KOPT-K1 (cell line): ENCODE measurements at regions not wholly inside any gene's neighbourhood (a gene's known extent, or its start where the extent isn't known, plus 50 kb on each side); places are given as distances from the start of the nearest gene placed in this dataset.

Experiments used
- H3K27ac ChIP-seq: fragments of 200-600 bp; sonication (generic); 2 replicates; pipeline ENCODE4 v1.5.1; 2016; ENCODE audit warnings: antibody characterized with exemption, mild to moderate bottlenecking, low read depth, low read length; ENCODE audit not compliant: poor library complexity, severe bottlenecking
- H3K36me3 ChIP-seq: fragments of 200-600 bp; sonication (generic); 2 replicates; pipeline ENCODE4 v1.5.1; 2017; ENCODE audit warnings: antibody characterized with exemption, mild to moderate bottlenecking, low read length, moderate library complexity; ENCODE audit not compliant: insufficient read depth
- H3K9me3 ChIP-seq: fragments of 200-600 bp; sonication (generic); 2 replicates; pipeline ENCODE4 v1.5.1; 2017; ENCODE audit warnings: antibody characterized with exemption, low read length, mild to moderate bottlenecking; ENCODE audit not compliant: insufficient read depth, poor library complexity, severe bottlenecking

GRCh38 chr2:147092266-147092665 lies 752.6 kb upstream of the ACVR2A start:
- H3K36me3 ChIP-seq, result no peaks in the 10 kb centered on the region
- H3K27ac ChIP-seq, result no peak overlapping the region
- no peaks in the 10 kb centered on the region for H3K9me3 ChIP-seq

DNA sequence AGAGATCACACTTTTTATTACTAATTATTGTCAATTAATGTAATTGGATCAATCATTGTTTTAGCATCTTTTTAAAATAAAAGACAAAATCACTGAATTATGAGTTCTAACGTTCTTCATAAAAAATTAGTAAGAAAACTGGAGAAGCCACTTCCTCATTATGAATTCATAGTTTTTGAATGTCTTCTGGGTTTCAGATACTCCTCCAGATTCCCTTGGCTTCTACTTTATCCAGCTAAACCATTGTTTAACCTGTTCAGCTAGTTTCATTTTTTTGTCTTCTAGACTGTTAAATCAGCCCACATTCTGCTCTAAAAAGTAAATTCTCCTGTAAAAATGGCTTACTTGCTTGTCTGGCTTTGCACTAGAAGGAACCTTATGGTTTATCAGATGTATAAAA lies 753.4 kb upstream of the ACVR2A start:
- Histone ChIP-seq H3K9me3 (no peaks in the 10 kb centered on the region), H3K36me3 (no peaks in the 10 kb centered on the region), H3K27ac (no peak overlapping the region)

- Histone ChIP-seq H3K9me3 (no peaks in the 10 kb centered on the region), H3K27ac (no peak overlapping the region), H3K36me3 (no peaks in the 10 kb centered on the region)
Observed at GRCh38 chr2:147088871-147089270, 756.0 kb upstream of the ACVR2A start.

DNA sequence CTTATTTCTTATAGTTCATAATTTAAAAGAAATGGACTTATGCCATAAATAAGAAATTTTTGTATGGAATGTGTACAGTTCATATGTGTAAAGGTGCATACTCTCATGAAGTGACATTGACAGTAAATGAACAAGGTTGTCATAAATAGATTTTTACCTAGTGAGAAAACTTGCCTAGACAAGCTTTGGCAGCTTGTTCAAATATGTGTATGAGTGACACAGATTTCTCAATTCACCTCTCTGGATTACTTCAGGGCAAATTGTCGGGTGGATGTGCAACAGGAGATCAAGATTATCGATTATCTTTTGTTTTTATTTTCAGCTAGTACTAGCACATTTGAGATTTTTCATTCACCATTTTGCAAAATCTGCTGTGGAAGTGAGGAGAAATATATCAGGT lies 758.1 kb upstream of the ACVR2A start:
- H3K36me3 ChIP-seq, result no peaks in the 10 kb centered on the region
- no peaks in the 10 kb centered on the region for H3K9me3 ChIP-seq

DNA sequence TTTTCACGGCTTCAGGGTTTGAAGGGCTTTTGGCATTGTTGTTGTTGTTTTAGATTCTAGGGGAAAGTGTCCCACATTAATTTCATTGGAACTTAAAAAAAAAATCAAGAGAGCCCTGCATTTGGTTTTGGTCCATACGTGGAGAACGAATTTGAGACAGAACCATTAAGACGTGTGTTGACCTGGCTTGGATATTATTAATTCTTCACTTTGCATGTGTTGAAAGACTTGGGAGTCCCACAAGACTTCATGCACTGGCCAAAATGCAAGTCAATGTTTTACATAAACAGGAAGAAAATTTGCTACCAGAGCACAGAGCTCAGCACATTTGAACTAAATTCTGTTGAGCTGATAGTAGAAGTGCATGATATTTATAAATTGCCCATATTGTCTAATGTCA lies 761.2 kb upstream of the ACVR2A start:
- H3K27ac ChIP-seq, result no peak overlapping the region

More for the DNA sequence above, 758.1 kb upstream of the ACVR2A start:
- H3K27ac ChIP-seq, result no peak overlapping the region

DNA sequence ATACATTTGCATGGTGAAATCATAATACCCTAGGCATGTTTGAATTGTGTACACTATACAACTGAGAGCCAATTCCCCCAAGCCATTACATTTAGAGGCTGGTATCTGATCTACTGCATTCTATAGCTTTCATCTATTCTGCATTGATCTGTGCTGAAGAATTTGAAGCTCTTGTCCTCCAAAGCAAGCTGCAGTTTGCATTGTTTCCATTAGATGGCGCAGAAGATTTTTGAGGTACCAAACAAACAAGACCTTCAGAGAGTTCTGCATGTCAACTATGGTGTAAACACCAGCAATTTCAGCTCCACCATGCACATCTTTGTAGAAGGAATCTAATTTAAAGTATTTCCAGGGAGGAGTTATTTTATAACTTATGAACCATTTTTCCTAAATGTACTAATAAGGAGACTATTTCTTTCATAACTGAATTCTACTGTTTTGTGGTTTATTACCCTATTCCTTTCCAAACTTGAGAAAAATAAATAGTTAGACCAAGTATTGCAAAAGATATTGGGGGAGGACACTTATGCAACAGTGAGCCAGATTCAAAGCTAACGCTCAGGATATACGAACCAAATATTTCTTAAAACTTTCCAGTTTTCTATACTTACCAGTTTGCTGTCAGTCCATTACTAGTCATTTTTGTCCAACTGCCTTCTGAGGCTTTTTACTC lies 761.8 kb upstream of the ACVR2A start:
- H3K27ac ChIP-seq, result no peak overlapping the region
- H3K36me3 ChIP-seq, result no peaks in the 10 kb centered on the region
- H3K9me3 ChIP-seq, result no peaks in the 10 kb centered on the region

More for the DNA sequence above, 761.2 kb upstream of the ACVR2A start:
- no peaks in the 10 kb centered on the region for H3K36me3 ChIP-seq
- no peaks in the 10 kb centered on the region for H3K9me3 ChIP-seq

DNA sequence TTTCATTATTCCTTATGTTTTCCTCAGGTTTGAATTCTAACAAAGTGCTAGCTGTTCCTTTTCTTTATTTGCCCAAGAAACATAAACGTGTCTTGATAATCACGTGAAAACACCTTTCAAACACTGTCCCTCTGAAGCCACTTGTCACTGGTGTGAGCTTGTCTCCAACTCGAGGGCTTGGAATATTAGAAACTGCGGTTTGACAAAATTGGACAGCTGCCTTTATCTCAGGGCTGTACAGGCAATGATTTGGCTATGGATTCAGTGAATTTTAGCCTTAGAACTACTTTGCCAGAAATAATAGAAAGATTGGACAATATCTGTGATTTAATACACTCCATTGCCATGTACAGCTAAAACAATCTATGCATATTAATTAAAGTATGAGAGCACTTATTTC lies 763.0 kb upstream of the ACVR2A start:
- Histone ChIP-seq H3K36me3 (no peaks in the 10 kb centered on the region), H3K27ac (no peak overlapping the region), H3K9me3 (no peaks in the 10 kb centered on the region)

GRCh38 chr2:147076634-147077033 lies 768.2 kb upstream of the ACVR2A start:
- Histone ChIP-seq H3K9me3 (no peaks in the 10 kb centered on the region), H3K36me3 (no peaks in the 10 kb centered on the region)

DNA sequence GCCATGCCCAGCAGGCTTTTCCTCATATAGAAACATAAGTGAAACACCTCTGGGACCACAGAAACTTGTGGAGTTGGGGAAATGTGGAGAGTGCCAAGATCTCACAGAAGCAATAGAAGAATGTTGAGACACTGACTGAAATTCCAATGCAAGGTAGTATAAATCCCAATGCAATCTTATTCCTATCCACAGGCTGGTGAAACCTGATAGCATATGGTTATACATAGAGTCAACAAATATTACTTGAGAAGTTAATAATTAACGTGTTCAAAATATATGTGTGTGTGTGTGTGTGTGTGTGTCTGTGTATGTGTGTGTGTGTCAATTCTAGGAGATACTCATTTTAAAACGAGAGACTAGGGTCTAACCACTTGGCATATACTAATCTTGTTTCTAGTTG lies 776.8 kb upstream of the ACVR2A start:
- H3K27ac ChIP-seq, result no peak overlapping the region
- H3K9me3 ChIP-seq, result no peaks in the 10 kb centered on the region
- H3K36me3 ChIP-seq, result no peaks in the 10 kb centered on the region

More at GRCh38 chr2:147076634-147077033, 768.2 kb upstream of the ACVR2A start:
- no peak overlapping the region for H3K27ac ChIP-seq

DNA sequence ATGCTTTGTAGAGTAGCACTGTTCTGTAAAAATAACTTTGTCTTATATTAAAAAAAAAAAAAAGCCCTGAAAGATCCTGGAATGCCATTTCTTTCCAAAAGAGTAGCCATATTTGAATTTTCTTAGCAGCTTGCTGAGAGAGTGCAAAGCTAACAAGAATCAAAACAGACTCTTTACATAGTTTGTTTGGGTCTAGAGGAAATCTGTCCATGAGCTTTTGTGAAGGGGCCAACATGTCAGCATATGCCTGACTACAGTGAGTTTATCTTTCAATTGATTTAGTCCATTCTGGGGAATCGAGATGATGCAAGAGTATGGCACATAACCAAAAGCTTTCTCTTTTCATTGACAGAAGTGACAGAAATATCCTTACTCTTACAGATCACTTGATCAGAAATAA lies 777.7 kb upstream of the ACVR2A start:
- Histone ChIP-seq H3K36me3 (no peaks in the 10 kb centered on the region), H3K9me3 (no peaks in the 10 kb centered on the region), H3K27ac (no peak overlapping the region)

DNA sequence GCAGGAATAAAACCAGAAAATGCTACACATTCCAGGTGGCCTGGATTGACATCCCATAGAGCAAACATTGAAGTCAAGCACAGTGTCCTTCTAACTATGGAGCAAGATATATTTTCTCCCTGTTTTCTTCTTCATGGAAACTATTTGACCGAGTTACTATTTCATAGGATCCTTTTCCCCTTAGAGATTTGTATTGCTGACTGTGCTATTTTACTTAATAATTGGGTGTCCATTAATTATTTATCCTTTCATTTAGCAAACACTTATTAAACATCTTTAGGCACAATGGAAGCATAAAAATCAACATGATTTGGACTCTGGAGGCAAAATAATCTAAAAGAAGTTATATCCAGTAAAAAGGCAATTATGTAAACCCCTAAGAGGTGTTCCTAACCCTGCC lies 782.8 kb upstream of the ACVR2A start:
- Histone ChIP-seq H3K36me3 (no peaks in the 10 kb centered on the region), H3K27ac (no peak overlapping the region), H3K9me3 (no peaks in the 10 kb centered on the region)

GRCh38 chr2:147061269-147061668 lies 783.6 kb upstream of the ACVR2A start:
- Histone ChIP-seq H3K36me3 (no peaks in the 10 kb centered on the region), H3K9me3 (no peaks in the 10 kb centered on the region), H3K27ac (no peak overlapping the region)

- Histone ChIP-seq H3K27ac (no peak overlapping the region), H3K36me3 (no peaks in the 10 kb centered on the region), H3K9me3 (no peaks in the 10 kb centered on the region)
Observed at GRCh38 chr2:147057892-147058490, 786.8 kb upstream of the ACVR2A start.

DNA sequence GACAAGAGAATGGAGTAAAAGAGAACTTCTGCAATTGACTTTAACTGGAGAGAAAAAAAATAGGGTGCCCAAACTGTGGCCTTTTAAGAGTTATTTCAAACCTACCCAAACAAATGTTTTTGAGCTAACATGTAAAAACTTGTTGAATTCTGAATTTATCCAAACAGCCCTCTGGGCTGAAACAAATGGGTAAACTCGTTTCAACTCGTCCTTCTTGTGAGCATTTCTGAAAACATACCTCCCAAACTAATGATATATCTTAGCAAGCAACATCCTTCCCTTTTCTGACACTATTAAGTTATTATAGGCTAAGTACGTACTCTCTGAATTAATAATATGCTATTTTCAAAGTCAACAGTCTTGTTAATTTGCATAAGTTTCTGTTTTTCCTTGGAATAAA lies 793.0 kb upstream of the ACVR2A start:
- H3K27ac ChIP-seq, result no peak overlapping the region

GRCh38 chr2:147051248-147051647 lies 793.6 kb upstream of the ACVR2A start:
- Histone ChIP-seq H3K36me3 (no peaks in the 10 kb centered on the region), H3K27ac (no peak overlapping the region), H3K9me3 (no peaks in the 10 kb centered on the region)

More for the DNA sequence above, 793.0 kb upstream of the ACVR2A start:
- no peaks in the 10 kb centered on the region for H3K9me3 ChIP-seq
- no peaks in the 10 kb centered on the region for H3K36me3 ChIP-seq

DNA sequence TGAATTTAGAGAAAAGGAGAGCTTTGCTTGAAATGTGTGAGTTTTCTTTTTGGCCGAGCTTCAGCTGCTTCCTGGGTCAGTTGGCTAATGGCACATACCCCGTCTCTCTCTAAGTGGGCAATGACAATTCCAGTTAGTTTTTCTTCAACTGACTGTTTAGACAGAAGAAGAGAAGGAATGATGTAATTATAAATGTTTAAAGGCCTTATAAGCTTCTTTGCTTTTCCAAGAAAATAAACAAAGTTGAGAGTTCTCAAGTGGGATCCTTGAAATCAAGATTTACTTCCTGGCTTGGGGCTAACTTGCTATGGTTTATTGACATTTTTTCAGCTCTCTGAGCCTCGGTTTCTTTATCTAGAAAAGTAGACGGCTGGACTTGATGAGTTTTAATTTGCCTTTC lies 794.9 kb upstream of the ACVR2A start:
- no peaks in the 10 kb centered on the region for H3K36me3 ChIP-seq
- no peaks in the 10 kb centered on the region for H3K9me3 ChIP-seq
- no peak overlapping the region for H3K27ac ChIP-seq
